ENCODE measurements at regions not wholly inside any gene's neighbourhood (a gene's known extent, or its start where the extent isn't known, plus 50 kb on each side); places are given as distances from the start of the nearest gene placed in this dataset.

DNA sequence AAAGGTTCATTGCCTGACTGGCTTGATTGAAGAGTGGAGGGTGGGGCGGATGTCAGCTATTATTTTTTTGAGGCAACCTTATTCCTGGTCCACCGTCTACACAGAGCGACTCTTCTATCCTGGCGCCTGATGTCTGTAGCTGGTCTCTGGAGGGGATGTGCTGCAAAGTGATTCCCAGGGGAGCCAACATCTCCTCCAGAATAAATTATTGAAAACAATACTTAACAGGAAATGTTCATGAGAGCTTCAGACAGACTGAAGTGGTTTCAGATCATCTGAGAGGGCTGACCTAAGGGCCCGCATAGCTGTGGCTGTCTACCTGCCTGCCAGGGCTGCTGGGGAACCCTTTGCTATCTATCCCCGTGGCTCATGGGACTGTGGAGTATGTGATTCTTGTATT, 66.7 kb downstream of the TEX35 start:
- TF ChIP-seq, protein P1, sequence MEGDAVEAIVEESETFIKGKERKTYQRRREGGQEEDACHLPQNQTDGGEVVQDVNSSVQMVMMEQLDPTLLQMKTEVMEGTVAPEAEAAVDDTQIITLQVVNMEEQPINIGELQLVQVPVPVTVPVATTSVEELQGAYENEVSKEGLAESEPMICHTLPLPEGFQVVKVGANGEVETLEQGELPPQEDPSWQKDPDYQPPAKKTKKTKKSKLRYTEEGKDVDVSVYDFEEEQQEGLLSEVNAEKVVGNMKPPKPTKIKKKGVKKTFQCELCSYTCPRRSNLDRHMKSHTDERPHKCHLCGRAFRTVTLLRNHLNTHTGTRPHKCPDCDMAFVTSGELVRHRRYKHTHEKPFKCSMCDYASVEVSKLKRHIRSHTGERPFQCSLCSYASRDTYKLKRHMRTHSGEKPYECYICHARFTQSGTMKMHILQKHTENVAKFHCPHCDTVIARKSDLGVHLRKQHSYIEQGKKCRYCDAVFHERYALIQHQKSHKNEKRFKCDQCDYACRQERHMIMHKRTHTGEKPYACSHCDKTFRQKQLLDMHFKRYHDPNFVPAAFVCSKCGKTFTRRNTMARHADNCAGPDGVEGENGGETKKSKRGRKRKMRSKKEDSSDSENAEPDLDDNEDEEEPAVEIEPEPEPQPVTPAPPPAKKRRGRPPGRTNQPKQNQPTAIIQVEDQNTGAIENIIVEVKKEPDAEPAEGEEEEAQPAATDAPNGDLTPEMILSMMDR (IDR thresholded peaks at IDR 0.05), result no peak
- TF ChIP-seq EZH2 (IDR thresholded peaks at IDR 0.05; ENCODE audit: borderline replicate concordance, insufficient read depth, low read depth, low read length, poor library complexity, severe bottlenecking), result no peak
